Loucy (cell line): ENCODE measurements at regions not wholly inside any gene's neighbourhood (a gene's known extent, or its start where the extent isn't known, plus 50 kb on each side); places are given as distances from the start of the nearest gene placed in this dataset.

Experiments used
- H2AFZ ChIP-seq: fragments of 200-600 bp; sonication (generic); 2 replicates; pipeline ENCODE4 v1.6.0; 2016; ENCODE audit warnings: antibody characterized with exemption, mild to moderate bottlenecking, low read length, moderate library complexity
- H3F3A ChIP-seq: fragments of 200-600 bp; 2 replicates; pipeline ENCODE4 v1.6.0; 2016; ENCODE audit warnings: antibody characterized with exemption, low read depth, mild to moderate bottlenecking
- H3K27me3 ChIP-seq: fragments of 200-600 bp; sonication (generic); 2 replicates; pipeline ENCODE4 v1.6.1; 2014; ENCODE audit warnings: low read length, mild to moderate bottlenecking; ENCODE audit not compliant: insufficient read depth, poor library complexity, severe bottlenecking
- H3K36me3 ChIP-seq: fragments of 200-600 bp; sonication (generic); 2 replicates; pipeline ENCODE4 v1.6.1; 2016; ENCODE audit warnings: low read length; ENCODE audit not compliant: insufficient read depth
- H3K4me1 ChIP-seq: fragments of 200-600 bp; sonication (generic); 2 replicates; pipeline ENCODE4 v1.5.1; 2014; ENCODE audit warnings: low read length, mild to moderate bottlenecking; ENCODE audit not compliant: insufficient read depth, poor library complexity, severe bottlenecking
- H3K4me2 ChIP-seq: fragments of 200-600 bp; sonication (generic); 2 replicates; pipeline ENCODE4 v1.6.0; 2014; ENCODE audit warnings: antibody characterized with exemption, low read length, low read depth, mild to moderate bottlenecking; ENCODE audit not compliant: poor library complexity, severe bottlenecking
- H3K4me3 ChIP-seq: fragments of 200-600 bp; sonication (generic); 2 replicates; pipeline ENCODE4 v1.5.1; 2014; ENCODE audit warnings: low read length, mild to moderate bottlenecking, mixed read lengths; ENCODE audit not compliant: poor library complexity, severe bottlenecking
- H3K79me2 ChIP-seq: fragments of 200-600 bp; sonication (generic); 2 replicates; pipeline ENCODE4 v1.6.1; 2014; ENCODE audit warnings: low read length; ENCODE audit not compliant: insufficient read depth
- H3K9ac ChIP-seq: fragments of 200-600 bp; sonication (generic); 2 replicates; pipeline ENCODE4 v1.6.0; 2014; ENCODE audit warnings: mild to moderate bottlenecking, low read depth, low read length, moderate library complexity; ENCODE audit not compliant: poor library complexity, severe bottlenecking
- H3K9me2 ChIP-seq: fragments of 200-600 bp; sonication (generic); replicated peaks from 2 replicates; pipeline ENCODE4 v1.6.1; 2016; ENCODE audit warnings: low read depth, low read length, mixed read lengths
- H3K9me3 ChIP-seq: fragments of 200-600 bp; sonication (generic); 2 replicates; pipeline ENCODE4 v1.6.1; 2014; ENCODE audit warnings: mild to moderate bottlenecking, antibody characterized with exemption, low read length, low read depth; ENCODE audit not compliant: insufficient read depth
- H4K20me1 ChIP-seq: fragments of 200-600 bp; sonication (generic); 2 replicates; pipeline ENCODE4 v1.6.0; 2014; ENCODE audit warnings: antibody characterized with exemption, low read length, mild to moderate bottlenecking; ENCODE audit not compliant: insufficient read depth, poor library complexity, severe bottlenecking
- EZH2phosphoT487 ChIP-seq: fragments of 200-600 bp; IDR thresholded peaks from 2 replicates; pipeline ENCODE4 v1.6.1; 2018; ENCODE audit warnings: antibody characterized with exemption, mild to moderate bottlenecking, moderate library complexity, borderline replicate concordance
- TF ChIP-seq, protein P1 (sequence below): fragments of 200-600 bp; sonication (generic); conservative IDR thresholded peaks from 2 replicates; pipeline ENCODE4 v1.5.1; 2014; ENCODE audit warnings: mild to moderate bottlenecking, antibody characterized with exemption, low read length

DNA sequence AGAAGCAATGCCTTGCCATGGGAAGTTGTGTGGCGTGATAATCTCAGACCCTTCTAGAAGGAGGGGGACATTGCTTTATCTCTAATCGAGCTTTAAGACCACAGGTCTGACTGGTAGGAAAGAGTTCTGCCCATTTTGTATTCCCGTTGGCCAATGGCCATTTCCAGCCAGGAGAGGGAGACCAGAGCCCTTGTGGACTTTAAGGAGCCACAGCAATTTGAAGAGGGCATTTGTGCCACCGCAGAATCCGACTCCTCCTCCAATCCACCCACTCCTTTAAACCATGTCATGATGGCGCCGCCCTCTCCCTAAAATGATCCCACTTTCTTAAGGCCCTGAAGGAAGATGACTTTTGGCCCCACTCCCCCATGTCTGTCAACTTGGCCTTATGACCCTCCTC, 560.5 kb upstream of the ADAMTS16 start:
- no peaks in the 10 kb centered on the region for H3K9me3 ChIP-seq
- no peaks in the 10 kb centered on the region for H4K20me1 ChIP-seq
- peaks cover 16% of the 10 kb centered on the region for H3K4me1 ChIP-seq
- H3K27me3 ChIP-seq, result no peaks in the 10 kb centered on the region
- H3K9ac ChIP-seq, result no peak overlapping the region
- H3K4me3 ChIP-seq, result no peak overlapping the region
- TF ChIP-seq, protein P1, sequence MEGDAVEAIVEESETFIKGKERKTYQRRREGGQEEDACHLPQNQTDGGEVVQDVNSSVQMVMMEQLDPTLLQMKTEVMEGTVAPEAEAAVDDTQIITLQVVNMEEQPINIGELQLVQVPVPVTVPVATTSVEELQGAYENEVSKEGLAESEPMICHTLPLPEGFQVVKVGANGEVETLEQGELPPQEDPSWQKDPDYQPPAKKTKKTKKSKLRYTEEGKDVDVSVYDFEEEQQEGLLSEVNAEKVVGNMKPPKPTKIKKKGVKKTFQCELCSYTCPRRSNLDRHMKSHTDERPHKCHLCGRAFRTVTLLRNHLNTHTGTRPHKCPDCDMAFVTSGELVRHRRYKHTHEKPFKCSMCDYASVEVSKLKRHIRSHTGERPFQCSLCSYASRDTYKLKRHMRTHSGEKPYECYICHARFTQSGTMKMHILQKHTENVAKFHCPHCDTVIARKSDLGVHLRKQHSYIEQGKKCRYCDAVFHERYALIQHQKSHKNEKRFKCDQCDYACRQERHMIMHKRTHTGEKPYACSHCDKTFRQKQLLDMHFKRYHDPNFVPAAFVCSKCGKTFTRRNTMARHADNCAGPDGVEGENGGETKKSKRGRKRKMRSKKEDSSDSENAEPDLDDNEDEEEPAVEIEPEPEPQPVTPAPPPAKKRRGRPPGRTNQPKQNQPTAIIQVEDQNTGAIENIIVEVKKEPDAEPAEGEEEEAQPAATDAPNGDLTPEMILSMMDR, result no peak
- TF ChIP-seq EZH2phosphoT487, result no peak
- no peaks in the 10 kb centered on the region for H3K79me2 ChIP-seq
- no peaks in the 10 kb centered on the region for H3F3A ChIP-seq
- H2AFZ ChIP-seq, result no peak overlapping the region
- no peaks in the 10 kb centered on the region for H3K36me3 ChIP-seq
- H3K9me2 ChIP-seq, result no peaks in the 10 kb centered on the region
- H3K4me2 ChIP-seq, result no peak overlapping the region

DNA sequence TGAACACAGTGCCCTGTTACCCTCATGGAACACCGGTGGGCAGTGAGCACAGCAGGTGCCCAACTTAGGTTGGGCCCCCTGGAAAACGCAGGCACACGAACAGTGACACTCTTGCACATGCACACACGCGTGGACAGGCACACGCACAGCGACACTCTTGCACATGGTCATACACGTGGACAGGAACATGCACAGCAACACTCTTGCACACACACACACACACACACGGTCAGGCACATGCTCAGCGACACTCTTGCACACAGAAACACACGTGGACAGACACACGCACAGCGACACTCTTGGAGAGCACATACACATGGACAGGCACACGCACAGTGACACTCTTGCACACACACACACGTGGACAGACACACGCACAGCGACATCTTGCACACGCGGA, 559.4 kb upstream of the ADAMTS16 start:
- H3K27me3 ChIP-seq, result no peaks in the 10 kb centered on the region
- H3K4me2 ChIP-seq, result no peak overlapping the region
- H3K4me3 ChIP-seq, result no peak overlapping the region
- H3K36me3 ChIP-seq, result no peaks in the 10 kb centered on the region
- H4K20me1 ChIP-seq, result no peaks in the 10 kb centered on the region
- no peak overlapping the region for H3K9ac ChIP-seq
- H3F3A ChIP-seq, result no peaks in the 10 kb centered on the region
- H3K79me2 ChIP-seq, result no peaks in the 10 kb centered on the region
- H3K9me2 ChIP-seq, result no peaks in the 10 kb centered on the region
- TF ChIP-seq EZH2phosphoT487, result no peak
- TF ChIP-seq, protein P1, result no peak
- peaks cover 8% of the 10 kb centered on the region for H3K4me1 ChIP-seq
- H3K9me3 ChIP-seq, result no peaks in the 10 kb centered on the region
- no peak overlapping the region for H2AFZ ChIP-seq

DNA sequence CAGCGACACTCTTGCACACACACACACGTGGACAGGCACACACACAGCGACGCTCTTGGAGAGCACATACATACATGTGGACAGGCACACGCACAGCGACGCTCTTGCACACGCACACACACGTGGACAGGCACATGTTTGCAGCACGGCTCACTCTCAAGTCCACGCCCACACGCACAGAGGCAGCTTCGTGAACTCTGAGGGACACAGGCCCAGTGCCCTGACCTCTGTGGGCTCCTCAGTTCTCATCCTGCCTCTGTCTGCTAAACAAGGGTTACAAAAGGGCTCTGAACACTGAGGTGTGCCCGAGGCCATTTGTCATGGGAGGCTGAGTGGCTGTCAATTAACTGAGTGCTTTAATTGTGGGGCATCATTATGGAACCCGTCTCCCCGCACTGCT, 558.8 kb upstream of the ADAMTS16 start:
- no peak for TF ChIP-seq EZH2phosphoT487
- TF ChIP-seq, protein P1, result no peak
- Histone ChIP-seq H3K36me3 (no peaks in the 10 kb centered on the region), H3K4me3 (no peak overlapping the region), H3F3A (no peaks in the 10 kb centered on the region), H3K9me2 (no peaks in the 10 kb centered on the region), H3K79me2 (no peaks in the 10 kb centered on the region), H3K9ac (no peak overlapping the region), H4K20me1 (no peaks in the 10 kb centered on the region), H3K27me3 (no peaks in the 10 kb centered on the region), H3K4me1 (peaks cover 3% of the 10 kb centered on the region), H3K9me3 (no peaks in the 10 kb centered on the region), H2AFZ (no peak overlapping the region), H3K4me2 (no peak overlapping the region)
